ENCODE measurements at regions not wholly inside any gene's neighbourhood (a gene's known extent, or its start where the extent isn't known, plus 50 kb on each side); places are given as distances from the start of the nearest gene placed in this dataset.

GRCh38 chr2:128783896-128784295, 465.2 kb upstream of the HS6ST1 start:
- DNase-seq, result no peak

GRCh38 chr2:128784626-128785306, 466.1 kb upstream of the HS6ST1 start:
- DNase-seq, result no peak

- no peak for DNase-seq
Measured at GRCh38 chr2:128786316-128786715, 467.6 kb upstream of the HS6ST1 start.

DNA sequence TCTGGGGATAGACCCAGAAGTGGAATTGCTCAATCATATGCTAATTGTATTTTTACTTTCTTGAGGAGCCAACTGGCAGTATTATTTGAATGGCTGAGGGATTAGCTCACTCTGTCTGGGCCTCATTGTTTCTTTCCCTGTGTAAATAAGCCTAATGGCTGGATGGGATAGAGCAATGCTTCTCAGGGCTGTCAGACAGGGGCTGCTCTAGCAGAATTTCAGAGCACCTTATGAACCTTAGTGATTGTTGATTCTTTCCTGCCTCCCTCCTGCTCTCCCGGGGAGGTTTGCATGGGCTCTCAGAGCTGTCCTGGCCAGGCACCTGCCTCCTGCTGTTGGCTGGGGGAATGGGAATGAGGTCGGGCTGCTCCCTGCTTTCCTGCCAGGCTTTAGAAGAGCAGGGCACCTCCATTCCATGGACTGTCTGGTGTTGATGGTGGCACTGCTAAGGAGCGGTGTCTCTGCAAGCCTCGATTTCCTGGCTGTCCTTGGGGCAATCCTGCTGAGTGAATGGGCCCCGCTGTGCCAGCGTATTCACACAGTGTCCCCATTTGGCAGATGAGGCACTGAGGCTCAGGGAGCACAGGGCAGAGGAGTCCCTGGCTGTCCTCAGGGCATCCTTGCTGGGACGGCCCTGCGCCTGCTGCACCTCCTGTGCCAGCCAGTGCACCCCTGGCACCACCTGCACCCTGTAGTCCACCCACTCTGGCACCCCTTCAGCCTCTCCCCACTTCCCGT, 468.2 kb upstream of the HS6ST1 start:
- no peak for DNase-seq

- DNase-seq, result no peak
Measured at GRCh38 chr2:128787616-128788015, 468.9 kb upstream of the HS6ST1 start.

DNA sequence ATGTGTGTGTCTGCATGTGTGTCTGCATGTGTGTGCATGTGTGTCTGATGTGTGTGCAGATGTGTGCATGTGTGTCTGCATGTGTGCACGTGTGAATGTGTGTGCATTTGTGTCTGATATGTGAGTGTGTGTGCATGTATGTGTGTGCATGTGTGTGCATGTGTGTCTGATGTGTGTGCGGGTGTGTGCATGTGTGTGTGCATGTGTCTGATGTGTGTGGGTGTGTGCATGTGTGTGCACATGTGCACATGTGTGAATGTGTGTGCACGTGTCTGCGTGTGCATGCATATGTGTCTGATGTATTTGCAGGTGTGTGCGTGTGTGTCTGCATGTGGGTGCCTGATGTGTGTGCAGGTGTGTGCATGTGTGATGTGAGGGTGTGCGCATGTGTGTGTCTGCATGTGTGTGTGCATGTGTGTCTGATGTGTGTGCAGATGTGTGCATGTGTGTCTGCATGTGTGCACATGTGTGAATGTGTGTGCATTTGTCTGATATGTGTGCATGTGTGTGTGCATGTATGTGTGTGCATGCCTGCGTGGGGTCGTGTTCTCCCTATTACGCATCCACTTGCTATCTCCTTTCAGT, 470.1 kb upstream of the HS6ST1 start:
- no peak for DNase-seq

DNA sequence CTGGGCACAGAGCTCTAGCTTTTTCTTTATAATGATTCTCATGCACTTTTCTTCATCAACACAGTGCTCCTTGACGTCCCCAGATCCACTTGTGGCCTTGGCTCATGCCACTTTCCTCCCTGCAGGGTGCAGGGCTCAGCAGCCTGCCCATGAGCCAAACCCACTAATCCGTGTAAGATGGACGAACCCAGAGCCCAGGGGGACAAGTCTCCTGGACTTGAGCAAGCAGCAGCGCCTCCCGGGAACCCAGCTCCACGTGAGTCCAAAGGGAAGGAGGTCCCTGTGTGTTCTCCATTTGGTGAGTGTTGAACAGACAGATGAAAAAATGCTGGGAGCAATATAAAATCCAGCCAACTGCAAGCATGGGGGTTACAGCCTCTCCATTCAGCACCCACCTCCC, 470.6 kb upstream of the HS6ST1 start:
- DNase-seq, result no peak

DNA sequence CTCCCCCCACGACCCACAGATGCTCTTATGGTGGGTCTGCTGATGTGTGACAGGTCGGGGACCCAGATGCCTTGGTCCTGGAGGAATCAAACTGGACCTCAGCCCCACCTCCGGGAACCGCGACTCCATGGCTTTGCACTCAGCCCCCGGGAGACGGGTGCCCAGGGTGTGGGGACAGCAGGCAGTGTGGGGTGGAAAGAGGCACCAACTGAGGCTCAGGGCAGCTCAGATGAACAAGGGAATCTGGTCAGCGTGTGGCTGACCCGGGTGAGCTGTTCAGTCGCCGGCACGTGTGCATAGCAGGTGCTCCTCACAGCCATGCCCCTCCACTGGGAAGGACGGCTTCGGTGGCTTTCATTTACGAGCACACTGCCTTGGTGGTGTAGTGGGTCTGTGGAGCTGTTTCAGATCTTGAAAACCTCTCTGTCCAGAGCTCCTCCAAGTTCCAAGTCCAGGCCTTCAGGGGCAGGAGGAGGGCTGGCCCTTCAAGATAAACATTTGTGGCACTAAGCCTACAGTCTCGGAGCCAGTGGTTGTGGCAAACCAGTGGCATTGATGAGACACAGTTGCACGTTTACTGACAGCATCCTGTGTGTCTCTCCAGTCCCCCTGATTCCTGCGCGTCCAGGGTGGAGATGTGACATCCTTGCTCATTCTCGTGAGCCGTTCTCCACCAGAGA, 471.2 kb upstream of the HS6ST1 start:
- no peak for DNase-seq

- no peak for DNase-seq
Measured at GRCh38 chr2:128790541-128791001, 471.9 kb upstream of the HS6ST1 start.

GRCh38 chr2:128791120-128791984, 472.7 kb upstream of the HS6ST1 start:
- DNase-seq, result no peak

GRCh38 chr2:128791985-128792320, 473.3 kb upstream of the HS6ST1 start:
- no peak for DNase-seq

DNA sequence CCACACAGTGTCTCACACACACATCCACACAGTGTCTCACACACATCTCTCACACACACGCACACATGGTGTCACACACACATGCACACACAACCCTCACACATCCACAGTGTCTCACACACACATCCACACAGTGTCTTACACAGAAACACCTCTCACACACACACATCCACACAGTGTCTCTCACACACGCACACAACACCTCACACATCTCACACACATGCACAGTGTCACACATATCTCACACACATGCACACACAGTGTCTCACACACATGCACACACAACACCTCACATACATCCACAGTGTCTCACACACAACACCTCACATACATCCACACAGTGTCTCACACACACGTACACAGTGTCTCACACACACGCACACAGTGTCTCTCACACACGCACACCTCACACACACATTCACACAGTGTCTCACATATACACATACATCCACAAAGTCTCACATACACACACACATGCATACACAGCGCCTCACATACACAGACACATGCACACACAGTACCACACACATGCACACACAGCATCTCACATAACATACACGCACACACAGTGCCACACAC, 473.9 kb upstream of the HS6ST1 start:
- DNase-seq, result no peak

DNA sequence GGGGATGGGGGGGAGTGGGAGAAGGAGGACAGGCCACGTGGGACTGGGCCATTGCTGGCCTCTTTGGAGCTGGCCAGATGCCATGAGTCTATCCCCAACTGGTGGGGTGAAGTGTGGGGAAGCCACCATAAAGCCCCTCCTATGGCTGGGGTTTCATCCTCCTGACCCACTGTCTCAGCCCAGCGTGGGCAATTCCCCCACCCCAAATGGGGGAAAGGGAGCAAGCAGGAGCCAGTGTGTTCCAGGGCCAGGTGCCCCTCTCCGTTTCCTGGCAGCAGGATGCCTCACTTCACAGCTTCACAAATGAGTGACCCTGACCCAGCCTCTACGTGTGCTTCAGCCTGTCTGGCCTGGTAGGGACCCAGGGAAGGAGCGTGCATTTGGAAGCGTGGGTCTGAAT, 474.7 kb upstream of the HS6ST1 start:
- no peak for DNase-seq

DNA sequence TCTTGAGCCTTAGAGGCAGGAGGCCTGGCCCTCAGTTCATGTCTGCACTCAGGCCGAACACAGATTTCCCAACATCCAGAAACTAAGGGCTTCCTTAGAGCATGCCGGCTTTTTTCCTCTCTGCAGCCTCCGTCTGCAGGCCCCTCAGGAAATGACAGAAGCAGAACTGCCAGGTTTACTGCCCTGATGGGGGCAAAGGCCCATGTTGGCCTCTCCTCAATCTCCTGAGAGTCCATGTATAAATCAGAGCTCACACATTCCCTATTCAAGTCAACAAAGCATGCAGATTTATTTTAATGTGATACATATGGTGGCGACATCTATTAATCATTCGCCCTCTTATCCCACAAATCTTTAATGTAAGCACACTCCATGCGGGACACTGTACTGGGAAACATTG, 475.6 kb upstream of the HS6ST1 start:
- DNase-seq, result no peak

DNA sequence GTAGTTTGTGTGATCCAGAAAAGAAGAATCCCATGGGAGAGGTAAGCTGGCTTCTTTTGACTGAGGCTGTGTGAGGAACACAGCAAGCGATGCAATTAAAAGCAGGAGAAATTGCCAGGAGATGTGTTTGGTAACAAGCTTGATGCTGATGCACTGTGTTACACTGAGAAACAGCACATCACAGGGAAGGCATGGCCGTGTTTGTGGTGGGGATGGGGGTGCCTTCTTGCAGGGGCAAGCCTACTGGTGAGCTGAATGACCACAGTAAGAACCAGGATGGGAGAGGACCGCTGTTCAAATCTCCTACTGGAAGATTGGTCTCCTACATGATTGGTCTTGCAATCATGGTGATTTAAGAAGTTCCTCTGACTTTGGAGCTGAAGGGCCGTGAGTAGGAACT, 477.7 kb upstream of the HS6ST1 start:
- no peak for DNase-seq

DNA sequence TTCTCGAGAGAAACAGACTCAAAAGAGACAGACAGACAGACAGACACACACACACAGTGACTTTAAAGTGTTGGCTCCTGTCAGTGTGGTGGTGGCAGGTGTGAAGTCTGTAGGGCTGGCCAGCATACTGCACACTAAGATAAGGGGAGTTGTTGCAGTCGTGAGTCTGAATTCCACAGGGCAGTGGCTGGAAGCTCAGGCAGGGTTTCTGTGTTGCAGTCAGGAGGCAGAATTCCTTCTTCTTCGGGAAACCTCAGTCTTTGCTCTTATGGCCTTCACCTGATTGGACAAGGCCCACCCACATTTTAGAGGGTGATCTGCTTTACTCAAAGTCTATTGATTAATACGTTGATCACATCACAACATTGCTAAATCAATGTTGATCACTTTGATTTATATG, 478.4 kb upstream of the HS6ST1 start:
- no peak for DNase-seq

- no peak for DNase-seq
Measured at GRCh38 chr2:128797533-128797932, 478.9 kb upstream of the HS6ST1 start.

- no peak for DNase-seq
Measured at GRCh38 chr2:128797937-128798336, 479.3 kb upstream of the HS6ST1 start.

DNA sequence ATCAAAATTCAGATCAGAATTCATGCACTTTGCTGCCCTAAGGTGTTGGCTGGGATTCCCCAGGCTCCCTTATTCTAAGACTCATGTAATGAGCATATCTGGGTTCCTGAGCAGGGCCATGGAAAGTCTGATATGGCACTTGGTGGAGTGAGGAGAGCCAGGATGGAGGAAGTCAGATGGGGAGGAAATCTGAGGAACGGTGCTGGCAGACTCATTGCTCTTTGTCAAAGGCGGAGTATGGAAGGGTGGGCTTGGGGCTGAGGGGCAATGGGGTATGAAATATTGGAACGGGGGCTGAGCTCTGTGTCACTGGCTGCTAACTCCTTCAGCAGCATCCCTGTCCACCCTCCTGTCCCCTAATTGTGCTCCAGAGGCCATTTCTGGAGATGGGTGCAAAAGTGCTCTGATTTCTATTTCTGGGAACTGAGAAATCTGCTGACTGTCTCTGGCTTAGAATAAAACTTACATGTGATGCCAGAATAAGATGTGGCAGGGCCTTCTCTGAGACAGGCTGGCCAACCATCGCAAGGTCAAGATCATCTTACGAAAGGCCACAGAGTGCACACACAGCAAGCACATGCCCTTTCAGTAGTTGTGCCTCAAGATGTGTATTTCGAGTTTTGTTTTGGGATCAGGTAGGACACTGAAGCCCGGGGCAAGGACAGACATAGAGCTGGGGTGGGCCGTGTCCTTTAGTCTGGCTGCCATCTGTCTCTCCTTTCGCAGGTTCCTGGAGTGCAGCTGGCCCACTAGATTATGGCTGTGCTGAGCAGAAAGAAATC, 480.0 kb upstream of the HS6ST1 start:
- DNase-seq, result no peak

- no peak for DNase-seq
Measured at GRCh38 chr2:128799284-128799552, 480.6 kb upstream of the HS6ST1 start.

- DNase-seq, result no peak
Measured at GRCh38 chr2:128799730-128800129, 481.1 kb upstream of the HS6ST1 start.

DNA sequence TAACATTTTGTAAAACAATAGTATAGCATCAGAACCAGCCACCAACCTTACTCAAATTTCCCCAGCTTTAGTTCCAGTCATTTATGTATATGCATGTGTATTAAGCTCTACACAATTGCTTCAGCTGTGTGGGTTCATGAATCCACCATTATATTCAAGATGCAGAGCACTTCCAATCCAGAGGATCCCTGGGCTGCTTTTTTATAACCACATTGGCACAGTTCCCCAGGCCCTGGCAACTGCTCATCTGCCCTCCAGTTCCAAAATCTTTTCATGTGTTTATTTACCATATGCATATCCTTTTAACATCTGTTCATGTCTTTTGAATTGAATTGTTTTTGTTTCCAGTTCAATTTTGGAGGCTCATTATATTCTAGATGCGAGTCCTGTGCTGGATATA, 482.9 kb upstream of the HS6ST1 start:
- no peak for DNase-seq

All from GDM1 (cell line).